ENCODE measurements at regions not wholly inside any gene's neighbourhood (a gene's known extent, or its start where the extent isn't known, plus 50 kb on each side); places are given as distances from the start of the nearest gene placed in this dataset.

DNA sequence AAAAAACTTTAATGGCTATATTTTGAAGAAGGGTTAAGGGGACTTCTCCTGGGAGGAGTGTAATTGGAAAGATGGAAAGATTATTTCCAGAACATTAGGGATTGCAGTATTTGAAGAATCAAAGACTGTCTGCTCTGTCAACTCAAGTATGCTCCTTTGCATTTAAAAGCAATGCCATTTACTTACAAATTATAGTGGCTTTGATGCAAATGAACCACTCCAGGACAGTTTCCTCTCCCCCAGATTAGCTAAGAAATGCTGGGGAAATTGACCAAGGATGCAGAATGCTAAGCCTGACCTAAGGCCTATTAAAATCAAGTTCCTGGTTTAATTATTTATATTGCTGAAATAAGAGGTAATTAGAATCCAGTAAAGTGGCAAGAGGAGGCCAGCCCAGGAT lies 110.5 kb upstream of the CAMK1G start:
- no peak for DNase-seq (ENCODE audit: low spot score in 2 of 2)
- H3K36me3 Mint-ChIP-seq = peaks cover 0 to 9% of the 10 kb centered on the region in 2 donors
- ATAC-seq = no peak
- H3K9me3 Mint-ChIP-seq = peaks cover 4 to 20% of the 10 kb centered on the region in 2 donors
- no peak overlapping the region for H3K27ac Mint-ChIP-seq

DNA sequence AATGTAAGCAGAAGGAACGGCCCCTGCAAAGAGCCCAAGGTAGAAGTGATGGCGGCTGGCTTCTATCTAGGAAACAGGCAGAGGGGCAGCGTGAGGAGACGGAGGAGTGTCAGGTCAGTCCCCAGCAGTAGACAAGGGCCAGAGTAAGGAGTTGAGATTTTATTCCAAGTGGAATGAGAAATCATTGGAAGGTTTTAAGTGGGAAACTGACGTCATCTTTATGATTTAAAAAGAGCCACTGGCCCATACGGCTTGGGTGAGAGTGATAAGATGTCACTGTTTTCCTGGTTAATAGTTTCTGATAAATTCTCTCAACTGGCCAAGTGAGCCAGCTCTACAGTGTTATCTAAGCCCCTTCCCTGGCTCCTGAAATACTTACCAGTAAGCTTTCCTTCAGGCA lies 103.2 kb upstream of the CAMK1G start:
- DNase-seq (ENCODE audit: low spot score in 2 of 2) = no peak
- peaks cover 4 to 9% of the 10 kb centered on the region in 2 donors for H3K9me3 Mint-ChIP-seq
- no peak for ATAC-seq
- no peak overlapping the region for H3K27ac Mint-ChIP-seq
- H3K36me3 Mint-ChIP-seq = no peaks in the 10 kb centered on the region

DNA sequence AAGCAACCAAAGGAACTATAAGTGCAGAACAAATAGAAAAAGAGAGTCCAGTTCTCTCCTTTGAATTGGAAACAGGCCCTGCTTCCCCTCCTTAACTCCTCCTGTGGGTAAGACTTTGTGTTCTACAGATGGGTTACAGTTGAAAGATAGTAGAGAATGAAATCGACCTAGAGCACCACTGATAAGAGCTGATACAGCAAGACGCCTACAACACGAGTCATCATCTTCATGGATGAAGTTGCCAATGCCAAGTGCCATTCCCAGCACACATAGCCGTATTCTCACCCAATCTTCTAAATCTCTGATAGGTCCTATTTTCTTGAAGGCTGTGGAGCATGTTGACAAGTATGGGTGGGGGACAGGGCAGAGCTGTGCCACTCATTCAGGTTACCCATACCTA lies 99.8 kb upstream of the CAMK1G start:
- DNase-seq (ENCODE audit: low spot score in 2 of 2) (no peak), ATAC-seq (no peak)
- H3K36me3 Mint-ChIP-seq = no peaks in the 10 kb centered on the region
- peaks cover 4 to 6% of the 10 kb centered on the region in 2 donors for H3K9me3 Mint-ChIP-seq
- no peak overlapping the region for H3K27ac Mint-ChIP-seq

DNA sequence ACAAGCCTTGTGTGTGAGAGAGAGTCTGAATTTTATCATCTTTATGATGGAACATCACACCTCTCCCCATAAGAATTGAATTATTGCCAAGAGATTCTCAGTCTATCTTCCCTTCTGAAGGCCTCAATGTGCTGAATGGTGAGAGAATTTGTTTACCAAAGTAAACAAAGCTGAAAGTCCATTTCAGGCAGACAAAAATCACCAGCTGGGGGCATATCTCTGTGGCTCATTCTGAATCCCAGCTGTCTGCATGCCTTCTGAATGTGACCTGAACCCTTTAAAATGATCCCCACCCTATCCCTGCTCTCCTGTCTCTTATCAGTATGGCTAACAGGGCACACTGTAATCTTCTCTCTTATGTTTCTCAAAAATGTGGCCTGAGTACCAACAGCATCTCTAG lies 99.1 kb upstream of the CAMK1G start:
- Mint-ChIP-seq H3K27ac (no peak overlapping the region), H3K36me3 (no peaks in the 10 kb centered on the region), H3K9me3 (peaks cover 4 to 6% of the 10 kb centered on the region in 2 donors)
- DNase-seq (ENCODE audit: low spot score in 2 of 2) (no peak), ATAC-seq (no peak)

DNA sequence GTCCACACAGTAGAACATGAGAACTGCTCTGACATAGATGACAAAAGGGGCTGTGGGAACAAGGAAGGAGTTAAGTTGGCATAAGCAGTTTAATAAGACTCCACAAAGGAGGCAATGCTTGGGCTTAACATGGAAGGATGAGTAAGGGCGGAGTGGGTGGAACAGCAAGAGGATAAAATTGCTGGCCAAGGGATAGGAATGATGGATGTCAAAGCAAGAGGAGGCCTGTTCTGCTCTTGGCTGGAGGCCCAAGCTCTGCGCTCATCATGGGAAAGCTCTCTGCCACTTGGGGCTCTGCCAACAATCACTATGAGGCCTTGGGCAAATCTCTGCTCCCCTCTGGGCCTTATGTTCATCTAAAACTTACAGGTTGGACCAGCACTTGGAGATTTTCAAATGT lies 98.3 kb upstream of the CAMK1G start:
- Mint-ChIP-seq H3K36me3 (no peaks in the 10 kb centered on the region), H3K9me3 (peaks cover under 1 to 6% of the 10 kb centered on the region in 2 donors), H3K27ac (no peak overlapping the region)
- no peak for ATAC-seq
- DNase-seq (ENCODE audit: low spot score in 2 of 2) = no peak

DNA sequence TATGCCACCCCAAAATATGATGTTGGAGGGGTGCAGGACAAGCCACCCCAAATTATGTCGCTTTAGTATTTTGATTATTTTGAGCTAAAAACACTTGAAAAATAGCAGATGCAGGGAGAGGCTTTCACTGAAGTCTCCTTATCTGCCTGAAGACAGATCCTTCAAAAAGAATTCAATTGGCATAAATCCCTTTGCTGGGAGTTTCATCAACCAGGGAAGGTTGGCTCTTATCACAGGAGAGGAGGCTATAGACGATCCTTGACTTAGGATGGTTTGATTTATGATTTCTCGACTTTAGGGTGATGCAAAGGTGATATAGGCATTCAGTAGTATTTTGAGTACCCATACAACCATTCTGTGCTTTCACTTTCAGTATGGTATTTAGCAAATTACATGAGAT lies 97.8 kb upstream of the CAMK1G start:
- DNase-seq (ENCODE audit: low spot score in 2 of 2) (no peak), ATAC-seq (no peak)
- Mint-ChIP-seq H3K36me3 (no peaks in the 10 kb centered on the region), H3K27ac (no peak overlapping the region), H3K9me3 (peaks cover 0 to 6% of the 10 kb centered on the region in 2 donors)

DNA sequence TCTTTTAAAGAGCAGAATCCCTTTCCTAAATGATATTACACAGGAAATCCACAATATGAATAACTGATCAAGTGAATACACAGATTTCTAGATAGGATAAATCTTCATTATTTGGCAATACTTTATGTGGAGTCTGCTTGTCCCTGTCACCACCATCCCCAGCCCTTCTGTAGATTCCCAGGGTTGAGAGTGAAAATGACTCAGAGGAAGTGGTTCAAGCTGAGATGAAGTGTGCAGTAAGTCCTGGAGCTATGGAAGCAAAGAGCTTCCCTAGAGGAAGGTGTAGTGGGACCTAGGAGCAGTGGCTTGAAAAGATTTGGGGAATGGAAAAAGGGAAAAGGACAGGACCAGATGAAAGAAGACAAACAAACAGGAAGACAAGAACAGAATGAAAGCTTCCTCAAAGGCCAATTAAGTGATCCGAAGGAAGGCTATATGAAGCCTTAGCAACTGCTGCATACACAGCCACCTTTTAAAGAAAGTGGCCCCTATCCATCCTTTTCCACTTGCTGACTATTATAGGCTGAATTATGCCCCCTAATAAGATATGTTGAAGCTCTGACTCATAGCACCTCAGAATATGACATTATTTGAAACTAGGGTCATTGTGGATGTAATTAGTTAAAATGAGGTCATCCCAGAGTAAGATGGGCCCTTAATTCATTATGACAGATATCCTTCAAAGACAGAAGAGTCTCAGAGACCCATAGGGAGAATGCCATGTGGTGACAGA lies 96.5 kb upstream of the CAMK1G start:
- no peak overlapping the region for H3K27ac Mint-ChIP-seq
- peaks cover 0 to 6% of the 10 kb centered on the region in 2 donors for H3K9me3 Mint-ChIP-seq
- H3K36me3 Mint-ChIP-seq = no peaks in the 10 kb centered on the region
- DNase-seq (ENCODE audit: low spot score in 2 of 2) (no peak), ATAC-seq (no peak)

DNA sequence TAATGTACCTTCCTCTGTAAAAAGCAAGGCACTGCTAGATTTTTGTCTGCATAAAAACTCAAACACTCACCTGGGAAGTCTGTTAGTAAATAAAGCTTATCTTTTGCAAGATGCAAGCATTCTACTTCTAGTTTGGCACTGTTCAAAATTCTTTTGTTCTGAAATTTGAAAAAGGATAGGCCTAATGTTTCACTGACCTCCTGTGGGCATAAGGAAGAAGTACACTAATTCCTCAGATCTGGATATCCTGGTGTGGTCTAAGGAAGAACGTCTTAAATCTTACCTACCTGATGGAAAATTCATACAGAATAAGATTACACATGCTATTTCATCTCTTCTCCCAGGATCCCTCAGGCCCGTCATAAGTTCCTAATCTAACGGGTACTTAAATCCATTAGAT lies 93.5 kb upstream of the CAMK1G start:
- Mint-ChIP-seq H3K9me3 (peaks cover under 1 to 5% of the 10 kb centered on the region in 2 donors), H3K36me3 (peaks cover 0 to 2% of the 10 kb centered on the region in 2 donors), H3K27ac (no peak overlapping the region)
- DNase-seq (ENCODE audit: low spot score in 2 of 2) (no peak), ATAC-seq (no peak)

DNA sequence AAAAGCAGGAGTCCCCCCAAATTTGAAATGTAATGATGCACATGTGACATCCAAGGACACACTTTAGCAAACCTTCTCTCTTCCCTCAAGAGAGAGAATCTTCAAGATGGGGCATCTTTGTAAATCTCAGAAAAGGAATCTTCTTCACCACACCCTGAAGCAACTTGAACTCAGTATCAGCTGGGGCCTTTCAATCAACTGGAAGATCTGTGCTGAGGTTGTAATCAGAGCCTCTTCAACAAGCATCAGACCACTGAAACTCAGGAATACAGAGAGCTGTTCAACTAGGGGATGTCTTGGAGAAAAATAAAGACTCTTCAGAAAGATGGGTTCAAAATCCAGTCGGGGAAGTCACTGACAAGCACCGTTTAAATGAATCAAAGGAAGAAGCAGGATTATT lies 92.5 kb upstream of the CAMK1G start:
- peaks cover 0 to 5% of the 10 kb centered on the region in 2 donors for H3K36me3 Mint-ChIP-seq

DNA sequence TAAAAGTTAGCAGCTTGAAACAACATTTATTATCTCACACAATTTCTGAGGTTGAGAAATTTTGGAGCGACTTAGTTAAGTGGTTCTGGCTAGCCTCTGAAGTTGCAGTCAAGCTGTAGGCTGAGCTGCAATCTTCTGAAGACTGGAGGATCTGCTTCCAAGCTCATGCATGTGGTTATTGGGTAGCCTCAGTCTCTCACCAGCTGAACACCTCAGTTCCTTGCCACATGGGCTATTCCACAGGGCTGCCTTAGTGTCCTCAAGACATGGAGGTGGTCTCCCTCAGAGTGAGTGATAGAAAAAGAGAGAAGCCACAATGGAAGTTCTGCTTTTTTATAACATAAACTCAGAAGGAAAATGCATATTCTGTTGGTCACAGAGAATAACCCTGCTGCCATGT lies 92.0 kb upstream of the CAMK1G start:
- ATAC-seq (no peak), DNase-seq (ENCODE audit: low spot score in 2 of 2) (no peak)
- peaks cover 0 to 5% of the 10 kb centered on the region in 2 donors for H3K36me3 Mint-ChIP-seq
- no peak overlapping the region for H3K27ac Mint-ChIP-seq
- H3K9me3 Mint-ChIP-seq = peaks cover 3 to 8% of the 10 kb centered on the region in 2 donors

More for the DNA sequence above, 92.5 kb upstream of the CAMK1G start:
- H3K9me3 Mint-ChIP-seq = peaks cover 3 to 8% of the 10 kb centered on the region in 2 donors
- no peak for DNase-seq (ENCODE audit: low spot score in 2 of 2)
- H3K27ac Mint-ChIP-seq = no peak overlapping the region
- no peak for ATAC-seq

DNA sequence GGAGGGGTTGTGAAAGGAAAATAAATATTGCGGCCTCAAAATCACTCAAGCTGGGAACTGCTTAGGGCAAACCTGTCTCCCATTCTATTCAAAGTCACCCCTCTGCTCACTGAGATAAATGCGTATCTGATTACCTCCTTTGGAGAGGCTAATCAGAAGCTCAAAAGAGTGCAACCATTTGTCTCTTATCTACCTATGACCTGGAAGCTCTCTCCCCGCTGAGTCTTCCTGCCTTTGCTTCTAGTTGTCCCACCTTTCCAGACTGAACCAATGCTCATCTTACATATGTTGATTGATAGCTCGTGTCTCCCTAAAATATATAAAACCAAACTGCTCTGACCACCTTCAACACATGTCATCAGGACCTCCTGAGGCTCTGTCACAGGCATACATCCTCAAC lies 91.6 kb upstream of the CAMK1G start:
- H3K9me3 Mint-ChIP-seq = peaks cover 6 to 12% of the 10 kb centered on the region in 2 donors
- DNase-seq (ENCODE audit: low spot score in 2 of 2) (no peak), ATAC-seq (no peak)
- peaks cover 0 to 9% of the 10 kb centered on the region in 2 donors for H3K36me3 Mint-ChIP-seq
- H3K27ac Mint-ChIP-seq = no peak overlapping the region

DNA sequence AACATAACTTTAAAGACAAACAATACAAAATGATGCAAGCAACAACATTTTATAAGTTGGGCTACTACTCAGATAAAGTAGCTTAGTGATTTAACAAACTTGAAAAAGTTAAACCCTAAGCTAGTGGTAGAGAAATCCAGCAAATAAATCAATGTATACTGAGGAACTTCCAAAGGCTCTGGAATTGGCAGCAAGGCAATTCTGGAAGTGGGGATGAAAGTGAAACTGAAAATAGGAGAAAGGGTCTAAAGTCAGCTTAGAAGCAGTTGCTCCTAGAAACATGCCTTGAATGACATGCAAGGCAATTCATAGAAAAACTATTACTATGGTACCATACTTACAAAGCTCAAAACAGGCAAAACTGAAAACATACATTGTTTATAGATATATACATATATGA lies 90.0 kb upstream of the CAMK1G start:
- peaks cover 0 to 10% of the 10 kb centered on the region in 2 donors for H3K36me3 Mint-ChIP-seq
- ATAC-seq = no peak

DNA sequence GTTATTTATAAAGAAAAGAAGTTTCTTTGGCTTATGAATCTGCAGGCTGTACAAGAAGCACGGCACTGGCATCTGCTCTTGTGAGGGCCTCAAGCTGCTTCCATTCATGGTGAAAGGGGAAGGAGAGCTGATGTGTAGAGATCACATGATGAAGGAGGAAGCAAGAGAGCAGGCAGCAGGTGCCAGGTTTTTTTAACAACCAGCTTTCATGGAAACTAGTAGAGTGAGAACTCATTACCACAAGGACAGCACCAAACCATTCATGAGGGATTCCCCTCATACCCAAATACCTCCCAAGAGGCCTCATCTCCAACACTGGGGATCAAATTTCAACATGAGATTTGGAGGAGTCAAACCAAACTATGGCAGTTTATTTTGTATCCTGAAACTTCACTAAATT lies 85.8 kb upstream of the CAMK1G start:
- no peak for DNase-seq (ENCODE audit: low spot score in 2 of 2)
- H3K36me3 Mint-ChIP-seq = peaks cover 6 to 17% of the 10 kb centered on the region in 2 donors
- ATAC-seq = no peak
- no peak overlapping the region for H3K27ac Mint-ChIP-seq
- H3K9me3 Mint-ChIP-seq = peaks cover 21 to 26% of the 10 kb centered on the region in 2 donors

More for the DNA sequence above, 90.0 kb upstream of the CAMK1G start:
- no peak for DNase-seq (ENCODE audit: low spot score in 2 of 2)
- Mint-ChIP-seq H3K9me3 (peaks cover 8 to 13% of the 10 kb centered on the region in 2 donors), H3K27ac (no peak overlapping the region)

DNA sequence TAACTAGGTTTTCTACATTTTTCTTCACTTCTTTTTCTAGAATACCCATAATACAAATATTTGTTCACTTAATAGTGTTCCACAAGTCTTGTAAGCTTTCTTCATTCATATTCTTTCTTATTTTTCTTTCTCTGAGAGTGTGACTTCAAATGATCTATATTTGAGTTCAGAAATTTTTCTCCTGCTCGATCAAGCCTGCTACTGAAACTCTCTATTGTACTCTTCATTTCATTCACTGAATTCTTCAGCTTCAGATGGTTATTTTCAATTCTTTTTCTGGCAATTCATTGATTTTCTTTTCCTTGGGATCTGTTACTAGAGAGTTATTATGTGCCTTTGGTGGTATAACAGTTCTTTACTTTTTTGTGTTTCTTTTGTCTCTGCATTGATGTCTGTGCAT lies 82.5 kb upstream of the CAMK1G start:
- Mint-ChIP-seq H3K9me3 (peaks cover 17 to 19% of the 10 kb centered on the region in 2 donors), H3K36me3 (peaks cover 6 to 12% of the 10 kb centered on the region in 2 donors)
- no peak for DNase-seq (ENCODE audit: low spot score in 2 of 2)

DNA sequence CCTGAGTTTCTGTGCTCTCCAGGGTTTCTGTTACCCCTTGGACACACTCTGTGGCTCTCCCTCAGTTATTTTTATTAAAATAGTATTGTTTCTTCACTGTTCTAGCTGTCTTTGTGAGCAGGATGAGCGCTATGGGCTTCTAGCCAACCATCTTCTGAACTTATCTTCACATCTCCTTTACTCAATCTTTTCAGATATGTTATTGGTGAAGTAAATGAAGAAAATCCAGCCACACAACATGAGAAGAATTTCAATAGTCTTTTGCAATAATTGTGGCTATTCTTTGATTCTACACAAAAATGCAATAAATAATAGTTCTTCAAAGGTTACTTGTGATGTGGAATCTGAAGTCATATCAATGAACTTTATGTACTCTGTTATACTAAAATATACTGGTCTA lies 80.3 kb upstream of the CAMK1G start:
- ATAC-seq = no peak
- Mint-ChIP-seq H3K36me3 (peaks cover 6% of the 10 kb centered on the region in 2 donors), H3K27ac (peak overlapping the region in 1 of 2 donors; percentile 19)

More for the DNA sequence above, 82.5 kb upstream of the CAMK1G start:
- H3K27ac Mint-ChIP-seq = no peak overlapping the region
- no peak for ATAC-seq

DNA sequence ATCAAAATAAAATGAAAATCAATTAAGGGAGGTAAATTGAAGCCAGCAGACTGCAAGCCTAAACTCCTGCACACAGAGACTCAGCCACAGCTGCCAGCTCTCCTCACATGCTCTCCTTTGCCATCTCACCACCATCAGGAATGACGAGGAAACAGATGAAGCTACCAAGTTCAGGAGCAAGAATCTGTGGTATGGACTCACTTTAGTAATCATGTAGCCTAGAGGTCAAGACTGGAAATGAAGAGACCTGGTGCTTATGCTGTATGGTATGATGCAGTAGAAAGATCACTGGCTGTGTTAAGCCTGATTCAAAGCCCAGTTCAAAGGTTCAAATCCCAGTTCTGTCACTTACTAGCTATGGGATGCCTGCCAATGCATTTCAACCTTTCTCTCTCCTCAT lies 78.9 kb upstream of the CAMK1G start:
- Mint-ChIP-seq H3K36me3 (peaks cover 6% of the 10 kb centered on the region in 2 donors), H3K27ac (no peak overlapping the region), H3K9me3 (peaks cover 13% of the 10 kb centered on the region in 2 donors)
- ATAC-seq (no peak), DNase-seq (ENCODE audit: low spot score in 2 of 2) (no peak)

More for the DNA sequence above, 80.3 kb upstream of the CAMK1G start:
- peaks cover 13% of the 10 kb centered on the region in 2 donors for H3K9me3 Mint-ChIP-seq
- no peak for DNase-seq (ENCODE audit: low spot score in 2 of 2)

DNA sequence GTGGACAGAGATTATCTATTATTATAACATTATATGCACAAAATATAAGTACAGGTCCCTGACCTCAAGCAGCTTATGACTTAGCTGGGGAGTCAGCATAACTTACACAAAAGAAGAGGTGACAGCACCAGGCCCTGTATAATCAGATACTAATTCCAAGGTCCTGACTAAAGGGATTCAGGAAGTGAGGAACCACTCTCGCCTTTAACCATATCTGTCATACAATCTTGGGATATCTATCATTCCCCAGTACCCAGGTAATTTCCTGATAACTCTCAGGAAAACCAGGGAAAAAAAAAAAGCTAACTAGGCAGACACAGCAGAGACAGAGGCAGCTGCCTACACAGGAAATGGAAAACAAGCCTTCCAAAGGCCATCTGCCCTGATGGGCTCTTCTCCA lies 78.5 kb upstream of the CAMK1G start:
- ATAC-seq = no peak
- Mint-ChIP-seq H3K27ac (no peak overlapping the region), H3K9me3 (peaks cover 11 to 12% of the 10 kb centered on the region in 2 donors), H3K36me3 (peaks cover 6% of the 10 kb centered on the region in 2 donors)
- DNase-seq (ENCODE audit: low spot score in 2 of 2) = no peak

DNA sequence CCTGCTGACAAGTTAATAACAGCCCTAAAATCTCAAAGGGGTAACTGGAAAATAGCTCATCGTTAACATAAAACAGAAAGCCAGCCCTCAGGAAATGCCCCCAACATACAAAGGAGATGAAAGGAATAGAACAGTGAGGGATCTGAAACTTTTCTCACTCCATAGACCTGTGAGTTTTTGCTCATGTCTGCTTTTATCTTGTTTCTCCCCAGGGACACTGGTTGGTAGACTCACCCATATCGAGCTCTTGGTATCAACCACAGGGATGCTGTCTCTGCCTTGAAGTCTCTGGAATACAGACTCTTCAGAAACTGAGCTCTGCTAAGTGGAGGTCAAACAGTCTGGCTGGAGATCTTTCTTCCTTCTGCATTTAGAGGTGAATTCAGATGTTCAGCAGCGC lies 77.4 kb upstream of the CAMK1G start:
- peaks cover 3 to 4% of the 10 kb centered on the region in 2 donors for H3K36me3 Mint-ChIP-seq
- H3K27ac Mint-ChIP-seq = no peak overlapping the region
- ATAC-seq (no peak), DNase-seq (ENCODE audit: low spot score in 2 of 2) (no peak)
- peaks cover 3% of the 10 kb centered on the region in 2 donors for H3K9me3 Mint-ChIP-seq

All from activated naive CD4-positive, alpha-beta T cell treated with anti-CD3 and anti-CD28 coated beads, Interleukin-2, amount 50 U/mL, for 72 hours (primary cell).